ENCODE measurements at regions not wholly inside any gene's neighbourhood (a gene's known extent, or its start where the extent isn't known, plus 50 kb on each side); places are given as distances from the start of the nearest gene placed in this dataset.

DNA sequence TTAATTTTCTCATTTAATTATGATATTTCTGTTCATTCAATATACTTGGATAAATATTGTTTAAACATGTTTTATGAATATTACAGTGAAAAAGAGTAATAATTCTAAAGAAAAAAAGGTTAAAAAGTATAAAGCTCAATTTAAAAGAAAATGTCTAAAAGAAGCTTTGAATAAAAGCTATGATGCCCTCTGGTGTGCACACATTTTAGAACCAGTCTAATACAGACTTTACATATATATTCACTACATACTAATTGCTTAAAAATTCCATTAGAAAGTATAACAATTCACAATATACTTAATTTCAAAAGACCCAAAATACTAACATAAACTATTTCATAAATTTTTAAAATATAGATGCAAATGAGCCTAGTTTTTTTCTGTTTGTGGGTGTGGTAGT lies 909.1 kb upstream of the ROBO1 start:
- TF ChIP-seq POLR2A (IDR thresholded peaks at IDR 0.05) = no peak
- TF ChIP-seq, protein P1, sequence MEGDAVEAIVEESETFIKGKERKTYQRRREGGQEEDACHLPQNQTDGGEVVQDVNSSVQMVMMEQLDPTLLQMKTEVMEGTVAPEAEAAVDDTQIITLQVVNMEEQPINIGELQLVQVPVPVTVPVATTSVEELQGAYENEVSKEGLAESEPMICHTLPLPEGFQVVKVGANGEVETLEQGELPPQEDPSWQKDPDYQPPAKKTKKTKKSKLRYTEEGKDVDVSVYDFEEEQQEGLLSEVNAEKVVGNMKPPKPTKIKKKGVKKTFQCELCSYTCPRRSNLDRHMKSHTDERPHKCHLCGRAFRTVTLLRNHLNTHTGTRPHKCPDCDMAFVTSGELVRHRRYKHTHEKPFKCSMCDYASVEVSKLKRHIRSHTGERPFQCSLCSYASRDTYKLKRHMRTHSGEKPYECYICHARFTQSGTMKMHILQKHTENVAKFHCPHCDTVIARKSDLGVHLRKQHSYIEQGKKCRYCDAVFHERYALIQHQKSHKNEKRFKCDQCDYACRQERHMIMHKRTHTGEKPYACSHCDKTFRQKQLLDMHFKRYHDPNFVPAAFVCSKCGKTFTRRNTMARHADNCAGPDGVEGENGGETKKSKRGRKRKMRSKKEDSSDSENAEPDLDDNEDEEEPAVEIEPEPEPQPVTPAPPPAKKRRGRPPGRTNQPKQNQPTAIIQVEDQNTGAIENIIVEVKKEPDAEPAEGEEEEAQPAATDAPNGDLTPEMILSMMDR (IDR thresholded peaks at IDR 0.05) = no peak
- no peak for DNase-seq
- Histone ChIP-seq H3K27ac (no peak overlapping the region), H3K4me1 (no peaks in the 10 kb centered on the region), H3K36me3 (no peaks in the 10 kb centered on the region), H3K4me3 (no peak overlapping the region), H3K27me3 (no peaks in the 10 kb centered on the region), H3K9me3 (no peaks in the 10 kb centered on the region)
- intact Hi-C loops (cut with DNase I) = no loop called here

DNA sequence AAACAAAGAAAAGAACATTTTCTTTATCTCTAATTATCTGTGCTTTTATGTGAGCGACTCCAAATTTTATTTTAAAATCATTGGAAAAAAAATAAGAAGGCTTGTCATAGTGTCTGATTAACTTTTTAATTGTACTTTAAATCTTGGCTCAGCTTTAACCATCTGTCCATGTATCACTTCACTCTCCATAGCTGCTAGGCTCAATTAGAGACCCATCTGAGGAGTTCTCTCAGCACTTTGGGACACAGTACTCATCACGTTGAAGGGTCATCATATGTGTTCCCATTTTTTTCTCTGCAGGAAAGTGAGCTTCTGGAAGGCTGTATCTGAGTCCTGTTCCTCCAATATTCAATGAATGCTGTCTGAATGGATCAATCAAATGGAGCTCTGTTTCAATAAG lies 908.5 kb upstream of the ROBO1 start:
- TF ChIP-seq, protein P1 (IDR thresholded peaks at IDR 0.05) = no peak
- TF ChIP-seq POLR2A (IDR thresholded peaks at IDR 0.05) = no peak
- Histone ChIP-seq H3K36me3 (no peaks in the 10 kb centered on the region), H3K4me1 (no peaks in the 10 kb centered on the region), H3K9me3 (no peaks in the 10 kb centered on the region), H3K27me3 (no peaks in the 10 kb centered on the region), H3K27ac (no peak overlapping the region), H3K4me3 (no peak overlapping the region)
- intact Hi-C loops (cut with DNase I) = no loop called here
- 55 to 57% methylated on average over 2 of the region's 2 CpGs for WGBS, 2 donors
- DNase-seq = no peak

DNA sequence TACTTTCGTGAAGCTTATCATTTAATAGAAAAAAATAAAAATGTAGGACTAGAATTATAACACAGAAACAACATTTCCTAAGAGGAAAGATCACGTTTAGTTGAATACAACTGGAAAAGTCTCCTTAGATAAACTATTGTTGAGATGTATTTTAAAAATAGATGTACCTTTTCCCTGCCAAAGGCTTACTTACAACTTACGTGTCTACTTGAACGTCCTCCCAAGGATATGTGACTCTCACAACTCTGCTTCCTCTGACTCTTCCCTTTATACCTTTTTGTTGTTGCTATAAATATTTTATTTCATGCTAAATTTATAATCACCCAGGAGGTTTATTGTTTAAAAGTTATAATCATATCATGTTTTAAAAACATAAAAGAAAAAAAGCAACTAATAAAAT lies 908.0 kb upstream of the ROBO1 start:
- Histone ChIP-seq H3K9me3 (no peaks in the 10 kb centered on the region), H3K36me3 (no peaks in the 10 kb centered on the region), H3K27ac (no peak overlapping the region), H3K4me1 (no peaks in the 10 kb centered on the region), H3K27me3 (no peaks in the 10 kb centered on the region), H3K4me3 (no peak overlapping the region)
- TF ChIP-seq, protein P1 (IDR thresholded peaks at IDR 0.05) = no peak
- DNase-seq = no peak
- intact Hi-C loops (cut with DNase I) = no loop called here
- WGBS, 2 donors = 58 to 67% methylated on average over 4 of the region's 4 CpGs

DNA sequence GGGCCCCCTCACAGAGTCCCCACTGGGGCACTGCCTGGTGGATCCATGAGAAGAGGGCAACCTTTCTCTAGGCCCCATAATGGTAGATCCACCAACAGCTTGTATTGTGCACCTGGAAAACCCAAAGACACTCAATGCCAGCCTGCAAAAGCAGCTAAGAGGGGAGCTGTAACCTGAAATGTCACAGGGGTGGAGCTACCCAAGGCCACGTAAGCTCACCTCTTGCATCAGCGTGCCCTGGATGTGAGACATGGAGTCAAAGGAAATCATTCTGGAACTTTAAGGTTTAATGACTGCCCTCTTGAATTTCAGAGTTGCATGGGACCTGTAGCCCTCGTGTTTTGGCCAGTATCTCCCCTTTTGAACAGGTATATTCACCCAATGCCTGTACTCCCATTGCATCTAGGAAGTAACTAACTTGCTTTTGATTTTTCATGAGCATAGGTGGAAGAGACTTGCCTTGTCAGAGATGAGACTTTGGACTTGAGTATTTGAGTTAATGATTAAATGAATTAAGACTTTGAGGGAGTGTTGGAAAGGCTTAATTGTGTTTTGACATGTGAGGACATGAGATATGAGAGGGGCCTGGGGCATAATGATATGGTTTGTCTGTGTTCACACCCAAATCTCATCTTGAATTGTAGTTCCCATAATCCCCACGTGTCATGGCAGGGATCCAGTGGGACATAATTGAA lies 900.9 kb upstream of the ROBO1 start:
- WGBS, 2 donors = 11 to 59% methylated on average over 2 to 4 of the region's 4 CpGs
- intact Hi-C loops (cut with DNase I) = no loop called here
- Histone ChIP-seq H3K9me3 (peaks cover 0 to 15% (median 10%) of the 10 kb centered on the region in 3 donors), H3K4me1 (no peaks in the 10 kb centered on the region), H3K36me3 (no peaks in the 10 kb centered on the region), H3K27me3 (no peaks in the 10 kb centered on the region), H3K4me3 (no peak overlapping the region), H3K27ac (no peak overlapping the region)
- DNase-seq = no peak
- TF ChIP-seq, protein P1 (IDR thresholded peaks at IDR 0.05) = no peak
- TF ChIP-seq POLR2A (IDR thresholded peaks at IDR 0.05) = no peak

DNA sequence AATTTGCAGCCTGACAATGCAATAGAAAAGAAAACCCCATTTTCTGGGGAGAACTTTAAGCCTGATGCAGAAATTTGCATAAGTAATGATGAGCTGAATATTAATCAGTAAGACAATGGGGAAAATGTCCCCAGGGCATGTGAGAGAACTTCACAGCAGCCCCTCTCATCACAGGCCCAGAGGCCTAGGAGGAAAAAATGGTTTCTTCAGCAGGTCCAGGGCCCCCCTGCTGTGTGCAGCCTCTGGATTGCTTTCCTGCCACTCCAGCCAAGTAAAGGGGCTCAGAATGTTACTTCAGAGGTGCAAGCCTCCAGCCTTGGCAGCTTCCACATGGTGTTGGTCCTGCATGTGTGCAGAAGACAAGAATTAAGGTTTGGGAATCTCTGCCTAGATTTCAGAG lies 900.3 kb upstream of the ROBO1 start:
- DNase-seq = no peak
- Histone ChIP-seq H3K9me3 (peaks cover 0 to 15% (median 10%) of the 10 kb centered on the region in 3 donors), H3K36me3 (no peaks in the 10 kb centered on the region), H3K4me3 (no peak overlapping the region), H3K27ac (no peak overlapping the region), H3K27me3 (no peaks in the 10 kb centered on the region), H3K4me1 (no peaks in the 10 kb centered on the region)
- intact Hi-C loops (cut with DNase I) = no loop called here
- TF ChIP-seq, protein P1 (IDR thresholded peaks at IDR 0.05) = no peak
- TF ChIP-seq POLR2A (IDR thresholded peaks at IDR 0.05) = no peak

Data from esophagus squamous epithelium (tissue), 5 donors.